ENCODE measurements at regions not wholly inside any gene's neighbourhood (a gene's known extent, or its start where the extent isn't known, plus 50 kb on each side); places are given as distances from the start of the nearest gene placed in this dataset.

- Histone ChIP-seq H3K36me3 (no peaks in the 10 kb centered on the region), H3K27me3 (no peaks in the 10 kb centered on the region), H3K27ac (no peak overlapping the region), H3K4me3 (no peak overlapping the region), H3K4me1 (no peaks in the 10 kb centered on the region), H3K9me3 (no peaks in the 10 kb centered on the region)
- DNase-seq, result no peak
- TF ChIP-seq POLR2A (IDR thresholded peaks at IDR 0.05), result no peak
- no peak for TF ChIP-seq CTCF (IDR thresholded peaks at IDR 0.05)
- intact Hi-C loops (cut with DNase I), result no loop called here
- no peak for ATAC-seq
Observed at GRCh38 chr9:118558891-118559290, 810.3 kb downstream of the BRINP1 start.

GRCh38 chr9:118561051-118561450 is 808.2 kb downstream of the BRINP1 start:
- Histone ChIP-seq H3K27ac (no peak overlapping the region), H3K36me3 (no peaks in the 10 kb centered on the region), H3K4me1 (no peaks in the 10 kb centered on the region), H3K4me3 (no peak overlapping the region), H3K27me3 (no peaks in the 10 kb centered on the region), H3K9me3 (no peaks in the 10 kb centered on the region)
- DNase-seq (no peak), ATAC-seq (no peak)
- TF ChIP-seq POLR2A (IDR thresholded peaks at IDR 0.05) (no peak), CTCF (IDR thresholded peaks at IDR 0.05) (no peak)
- 75 to 84% (median 77%) methylated on average over 3 of the region's 3 CpGs for WGBS, 4 donors
- intact Hi-C loops (cut with DNase I), result no loop called here

GRCh38 chr9:118563677-118564076 is 805.6 kb downstream of the BRINP1 start:
- H3K4me1 ChIP-seq, result no peaks in the 10 kb centered on the region
- TF ChIP-seq CTCF (IDR thresholded peaks at IDR 0.05) (no peak), POLR2A (IDR thresholded peaks at IDR 0.05) (no peak)
- DNase-seq (no peak), ATAC-seq (no peak)
- H3K4me3 ChIP-seq, result no peak overlapping the region
- H3K36me3 ChIP-seq, result no peaks in the 10 kb centered on the region
- WGBS, 4 donors, result 58 to 71% (median 69%) methylated on average over 2 of the region's 2 CpGs
- no peaks in the 10 kb centered on the region for H3K9me3 ChIP-seq
- H3K27me3 ChIP-seq, result no peaks in the 10 kb centered on the region
- intact Hi-C loops (cut with DNase I), result no loop called here
- no peak overlapping the region for H3K27ac ChIP-seq

- no peaks in the 10 kb centered on the region for H3K36me3 ChIP-seq
- H3K27ac ChIP-seq, result no peak overlapping the region
- TF ChIP-seq CTCF (IDR thresholded peaks at IDR 0.05), result no peak
- TF ChIP-seq POLR2A (IDR thresholded peaks at IDR 0.05), result no peak
- 83 to 92% (median 87%) methylated on average over 2 of the region's 2 CpGs for WGBS, 4 donors
- H3K4me3 ChIP-seq, result no peak overlapping the region
- no peaks in the 10 kb centered on the region for H3K27me3 ChIP-seq
- DNase-seq (no peak), ATAC-seq (no peak)
- no peaks in the 10 kb centered on the region for H3K4me1 ChIP-seq
- intact Hi-C loops (cut with DNase I), result no loop called here
- no peaks in the 10 kb centered on the region for H3K9me3 ChIP-seq
Observed at GRCh38 chr9:118567861-118568260, 801.4 kb downstream of the BRINP1 start.
